Transverse colon (tissue), 4 donors: ENCODE measurements at regions not wholly inside any gene's neighbourhood (a gene's known extent, or its start where the extent isn't known, plus 50 kb on each side); places are given as distances from the start of the nearest gene placed in this dataset.
"Not testable (repeated sequence)": the region's sequence is repeated elsewhere in the genome, so short reads cannot be mapped to it uniquely, and the experiment has no call there.

Experiments
- DNase-seq: peaks from one replicate; pipeline ENCODE4 v3.0.0-alpha.2; 2019
- H3K27ac ChIP-seq, 4 donors: fragments of 200-600 bp; sonication (generic); 2 replicates each; pipeline ENCODE4 v1.5.1; 2016 to 2018; ENCODE audit warnings: inconsistent platforms in 4 of 4
- H3K27me3 ChIP-seq: fragments of 200-600 bp; sonication (generic); 2 replicates; pipeline ENCODE4 v1.5.1; 2017; ENCODE audit warnings: inconsistent platforms
- H3K36me3 ChIP-seq, 4 donors: fragments of 200-600 bp; sonication (generic); 2 replicates each; pipeline ENCODE4 v1.5.1; 2017 to 2019; ENCODE audit warnings: inconsistent platforms in 4 of 4
- H3K4me1 ChIP-seq, 4 donors: fragments of 200-600 bp; sonication (generic); 2 replicates each; pipeline ENCODE4 v1.5.1; 2017 to 2020; ENCODE audit warnings: inconsistent platforms in 4 of 4
- H3K4me3 ChIP-seq, 4 donors: fragments of 200-600 bp; sonication (generic); 1 replicate in 1 of 4; 2 replicates in 3 of 4; pipeline versions ENCODE4 v1.5.1 to v1.6.1; 2017 to 2019; ENCODE audit warnings: inconsistent platforms in 4 of 4
- H3K9me3 ChIP-seq, 2 donors: fragments of 200-600 bp; sonication (generic); 2 replicates each; pipeline ENCODE4 v1.5.1; 2017 to 2019; ENCODE audit warnings: inconsistent platforms in 2 of 2
- CTCF ChIP-seq, 5 experiments: fragments of 200-600 bp in 3 of 5; fragments of 450-650 bp in 2 of 5; sonication (generic) in 3 of 5; IDR thresholded peaks; 1 replicate in 2 of 5; 2 replicates in 3 of 5; pipeline ENCODE4 v1.5.1; 2016 to 2017; ENCODE audit warnings: antibody characterized with exemption in 5 of 5, inconsistent platforms in 3 of 5, mild to moderate bottlenecking in 2 of 5, moderate library complexity in 1 of 5
- EP300 ChIP-seq: sonication (generic); formaldehyde crosslinking; IDR thresholded peaks from one replicate; pipeline ENCODE4 v1.6.1; 2017; ENCODE audit warnings: antibody characterized with exemption, low read depth
- POLR2A ChIP-seq: fragments of 450-650 bp; IDR thresholded peaks from one replicate; pipeline ENCODE4 v1.6.1; 2016; ENCODE audit warnings: antibody characterized with exemption, mild to moderate bottlenecking, moderate library complexity
- POLR2AphosphoS5 ChIP-seq, 3 donors: sonication (generic); formaldehyde crosslinking; IDR thresholded peaks; one replicate each; pipeline ENCODE4 v1.6.1; 2016; ENCODE audit warnings: antibody characterized with exemption in 3 of 3
- whole genome bisulfite sequencing, 2 donors: methylation state at CpG; one replicate each; pipeline ENCODE4 v1.1.5; 2018; ENCODE audit warnings: low coverage in 1 of 2; 5-methylcytosine and 5-hydroxymethylcytosine counted together
- in situ Hi-C, 4 donors: fragments of 200-750 bp; cut with MboI; loops; one replicate each; pipeline versions ENCODE4 v1.15.0 to v1.15.1; 2017; ENCODE audit warnings: low sequenced_read_pairs in 3 of 4, low pct_ligation_motif_present in 1 of 4, low pct_unique_long_range_greater_than_20kb in 1 of 4
- intact Hi-C: fragments of 100-400 bp; cut with DNase I; formaldehyde crosslinking; loops from one replicate; pipeline ENCODE4 v1.15.1; 2023; ENCODE audit warnings: low total_unique reads

- Histone ChIP-seq H3K27ac (no peak overlapping the region), H3K36me3 (no peaks in the 10 kb centered on the region), H3K4me3 (no peak overlapping the region), H3K27me3 (no peaks in the 10 kb centered on the region), H3K9me3 (no peaks in the 10 kb centered on the region), H3K4me1 (no peaks in the 10 kb centered on the region)
- intact Hi-C loops (no loop called here), in situ Hi-C loops (loop anchor here in 1 of 4 donors (25.0 kb wide), 1 partner anchor 110 kb away; no protein-coding TSS in a partner anchor)
- no peak for DNase-seq
- TF ChIP-seq CTCF (IDR thresholded peaks at IDR 0.05) (no peak), POLR2A (no peak), EP300 (no peak), POLR2AphosphoS5 (IDR thresholded peaks at IDR 0.05) (no peak)
- WGBS, 2 donors, result 75 to 80% methylated on average over 1 of the region's 1 CpG
These were observed 224.2 kb downstream of the CYB561 start for GRCh38 chr17:63221939-63222338.

GRCh38 chr17:63222655-63223054 lies 223.5 kb downstream of the CYB561 start:
- Histone ChIP-seq H3K27me3 (no peaks in the 10 kb centered on the region), H3K27ac (no peak overlapping the region), H3K4me1 (no peaks in the 10 kb centered on the region), H3K4me3 (no peak overlapping the region), H3K9me3 (no peaks in the 10 kb centered on the region), H3K36me3 (no peaks in the 10 kb centered on the region)
- in situ Hi-C loops, result loop anchor here in 1 of 4 donors (25.0 kb wide), 1 partner anchor 110 kb away; no protein-coding TSS in a partner anchor
- TF ChIP-seq POLR2AphosphoS5 (IDR thresholded peaks at IDR 0.05) (no peak), POLR2A (no peak), CTCF (IDR thresholded peaks at IDR 0.05) (no peak), EP300 (no peak)
- intact Hi-C loops, result no loop called here
- 65 to 94% methylated on average over 1 of the region's 1 CpG for WGBS, 2 donors
- no peak for DNase-seq

- in situ Hi-C loops (loop anchor here in 1 of 4 donors (25.0 kb wide), 1 partner anchor 111 kb away; no protein-coding TSS in a partner anchor), intact Hi-C loops (no loop called here)
- TF ChIP-seq EP300 (no peak), POLR2A (no peak), POLR2AphosphoS5 (IDR thresholded peaks at IDR 0.05) (no peak), CTCF (IDR thresholded peaks at IDR 0.05) (no peak)
- H3K36me3 ChIP-seq, result no peaks in the 10 kb centered on the region
- no peaks in the 10 kb centered on the region for H3K9me3 ChIP-seq
- H3K4me1 ChIP-seq, result no peaks in the 10 kb centered on the region
- no peak overlapping the region for H3K27ac ChIP-seq
- no peaks in the 10 kb centered on the region for H3K27me3 ChIP-seq
- no peak for DNase-seq
- H3K4me3 ChIP-seq, result no peak overlapping the region
- WGBS, 2 donors, result 87% methylated on average over 7 of the region's 7 CpGs; no CpG with 5 or more reads in 1 of the 2 donors
These were observed 222.7 kb downstream of the CYB561 start for GRCh38 chr17:63223212-63223911.

GRCh38 chr17:63224644-63225043 lies 221.5 kb downstream of the CYB561 start:
- no peak overlapping the region for H3K4me3 ChIP-seq
- H3K27me3 ChIP-seq, result no peaks in the 10 kb centered on the region
- TF ChIP-seq POLR2A (no peak), CTCF (IDR thresholded peaks at IDR 0.05) (no peak), POLR2AphosphoS5 (IDR thresholded peaks at IDR 0.05) (no peak), EP300 (no peak)
- H3K9me3 ChIP-seq, result no peaks in the 10 kb centered on the region
- in situ Hi-C loops, result loop anchor here in 1 of 4 donors (25.0 kb wide), 1 partner anchor 112 kb away; no protein-coding TSS in a partner anchor
- H3K36me3 ChIP-seq, result no peaks in the 10 kb centered on the region
- DNase-seq, result no peak
- H3K27ac ChIP-seq, result no peak overlapping the region
- intact Hi-C loops, result no loop called here
- no peaks in the 10 kb centered on the region for H3K4me1 ChIP-seq

GRCh38 chr17:63226720-63227119 lies 219.4 kb downstream of the CYB561 start:
- H3K9me3 ChIP-seq, H3K36me3 ChIP-seq, H3K27me3 ChIP-seq, DNase-seq, H3K4me1 ChIP-seq, intact Hi-C loops, H3K4me3 ChIP-seq, in situ Hi-C loops, H3K27ac ChIP-seq: not testable (repeated sequence)

GRCh38 chr17:63231015-63231620 lies 215.0 kb downstream of the CYB561 start:
- H3K36me3 ChIP-seq, H3K27me3 ChIP-seq, H3K4me3 ChIP-seq, intact Hi-C loops, H3K27ac ChIP-seq, H3K4me1 ChIP-seq, H3K9me3 ChIP-seq, DNase-seq, in situ Hi-C loops: not testable (repeated sequence)
- 80 to 93% methylated on average over 2 of the region's 2 CpGs for WGBS, 2 donors
